ENCODE measurements at regions not wholly inside any gene's neighbourhood (a gene's known extent, or its start where the extent isn't known, plus 50 kb on each side); places are given as distances from the start of the nearest gene placed in this dataset.
"Not testable (repeated sequence)": the region's sequence is repeated elsewhere in the genome, so short reads cannot be mapped to it uniquely, and the experiment has no call there.

DNA sequence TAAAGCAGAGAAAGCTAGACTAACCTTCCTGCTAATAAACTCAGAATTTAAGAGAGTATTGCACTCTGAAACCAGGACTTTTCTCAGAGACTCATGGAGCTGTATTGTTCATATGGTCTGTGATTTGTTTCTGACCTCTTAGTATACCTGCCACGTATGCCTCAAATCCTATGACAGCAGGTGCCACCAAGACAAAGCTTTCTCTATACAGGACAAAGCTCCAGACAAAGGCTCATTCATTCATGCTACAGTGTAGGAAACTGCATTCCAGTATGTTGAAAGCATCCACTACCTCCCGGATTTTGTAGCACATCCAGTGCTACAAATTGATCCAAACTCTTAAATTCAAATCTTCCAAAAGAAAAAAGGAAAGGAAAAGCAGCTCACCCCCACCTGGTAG lies 178.3 kb downstream of the CHIC2 start:
- H3K36me3 ChIP-seq (ENCODE audit: insufficient read depth, low read length): no peaks in the 10 kb centered on the region
- no peak overlapping the region for H3K4me3 ChIP-seq (ENCODE audit: insufficient read depth, low read depth, low read length)
- H3K27ac ChIP-seq (ENCODE audit: low read depth, low read length): no peak overlapping the region
- H3K27ac Mint-ChIP-seq (ENCODE audit: unreplicated experiment): no peak overlapping the region
- H3K4me2 ChIP-seq (ENCODE audit: low read length): no peak overlapping the region
- no peaks in the 10 kb centered on the region for H3K4me1 ChIP-seq (ENCODE audit: insufficient read depth, low read length)
- H3K9me3 ChIP-seq (ENCODE audit: insufficient read depth, low read depth, low read length): no peaks in the 10 kb centered on the region
- DNase-seq (ENCODE audit: low read depth): no peak
- TF ChIP-seq, protein P1, sequence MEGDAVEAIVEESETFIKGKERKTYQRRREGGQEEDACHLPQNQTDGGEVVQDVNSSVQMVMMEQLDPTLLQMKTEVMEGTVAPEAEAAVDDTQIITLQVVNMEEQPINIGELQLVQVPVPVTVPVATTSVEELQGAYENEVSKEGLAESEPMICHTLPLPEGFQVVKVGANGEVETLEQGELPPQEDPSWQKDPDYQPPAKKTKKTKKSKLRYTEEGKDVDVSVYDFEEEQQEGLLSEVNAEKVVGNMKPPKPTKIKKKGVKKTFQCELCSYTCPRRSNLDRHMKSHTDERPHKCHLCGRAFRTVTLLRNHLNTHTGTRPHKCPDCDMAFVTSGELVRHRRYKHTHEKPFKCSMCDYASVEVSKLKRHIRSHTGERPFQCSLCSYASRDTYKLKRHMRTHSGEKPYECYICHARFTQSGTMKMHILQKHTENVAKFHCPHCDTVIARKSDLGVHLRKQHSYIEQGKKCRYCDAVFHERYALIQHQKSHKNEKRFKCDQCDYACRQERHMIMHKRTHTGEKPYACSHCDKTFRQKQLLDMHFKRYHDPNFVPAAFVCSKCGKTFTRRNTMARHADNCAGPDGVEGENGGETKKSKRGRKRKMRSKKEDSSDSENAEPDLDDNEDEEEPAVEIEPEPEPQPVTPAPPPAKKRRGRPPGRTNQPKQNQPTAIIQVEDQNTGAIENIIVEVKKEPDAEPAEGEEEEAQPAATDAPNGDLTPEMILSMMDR (IDR thresholded peaks at IDR 0.05; ENCODE audit: insufficient read depth, low read depth, low read length): no peak
- no peak for TF ChIP-seq EZH2 (IDR thresholded peaks at IDR 0.05; ENCODE audit: insufficient read depth, low read length)
- FAIRE-seq: no peak
- no peaks in the 10 kb centered on the region for H3K79me2 ChIP-seq (ENCODE audit: insufficient read depth, low read length)
- H3K27me3 Mint-ChIP-seq (ENCODE audit: low read depth, unreplicated experiment): peaks cover 2% of the 10 kb centered on the region
- H3K9me3 Mint-ChIP-seq (ENCODE audit: unreplicated experiment): no peaks in the 10 kb centered on the region
- no peaks in the 10 kb centered on the region for H4K20me1 ChIP-seq (ENCODE audit: insufficient read depth, low read length)
- H3K4me1 Mint-ChIP-seq (ENCODE audit: low read depth, unreplicated experiment): no peaks in the 10 kb centered on the region
- H3K4me3 Mint-ChIP-seq (ENCODE audit: unreplicated experiment): no peak overlapping the region
- no peaks in the 10 kb centered on the region for H3K36me3 Mint-ChIP-seq (ENCODE audit: low read depth, unreplicated experiment)
- no peaks in the 10 kb centered on the region for H3K27me3 ChIP-seq (ENCODE audit: insufficient read depth, low read length)
- H2AFZ ChIP-seq (ENCODE audit: low read depth, low read length): no peak overlapping the region
- no peak overlapping the region for H3K9ac ChIP-seq (ENCODE audit: low read length)

DNA sequence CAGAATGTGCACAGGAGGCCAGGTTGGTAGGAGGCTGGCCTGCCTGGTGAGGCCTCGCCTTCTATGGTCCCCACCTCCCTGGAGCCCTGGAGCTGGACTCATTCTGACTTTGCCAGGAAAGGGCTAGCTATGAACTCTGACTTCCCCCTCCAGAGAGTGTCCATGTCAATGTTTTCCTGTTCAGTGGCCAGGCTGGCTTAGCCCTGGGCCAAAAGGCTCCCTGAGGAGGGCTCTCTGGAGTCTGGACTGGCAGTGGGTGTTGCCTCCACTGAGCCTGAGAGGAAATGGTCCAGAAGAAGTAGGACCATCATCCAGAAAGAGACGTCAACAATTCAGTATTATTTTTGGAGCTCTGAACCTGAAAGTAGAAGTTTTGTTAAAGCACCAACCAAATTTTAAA lies 178.7 kb downstream of the CHIC2 start:
- no peaks in the 10 kb centered on the region for H3K4me1 Mint-ChIP-seq (ENCODE audit: low read depth, unreplicated experiment)
- H3K4me3 Mint-ChIP-seq (ENCODE audit: unreplicated experiment): no peak overlapping the region
- H4K20me1 ChIP-seq (ENCODE audit: insufficient read depth, low read length): no peaks in the 10 kb centered on the region
- FAIRE-seq (no peak), DNase-seq (ENCODE audit: low read depth) (no peak)
- H3K36me3 ChIP-seq (ENCODE audit: insufficient read depth, low read length): no peaks in the 10 kb centered on the region
- H3K9me3 Mint-ChIP-seq (ENCODE audit: unreplicated experiment): no peaks in the 10 kb centered on the region
- no peaks in the 10 kb centered on the region for H3K36me3 Mint-ChIP-seq (ENCODE audit: low read depth, unreplicated experiment)
- H3K9ac ChIP-seq (ENCODE audit: low read length): no peak overlapping the region
- TF ChIP-seq, protein P1 (IDR thresholded peaks at IDR 0.05; ENCODE audit: insufficient read depth, low read depth, low read length): no peak
- no peak for TF ChIP-seq EZH2 (IDR thresholded peaks at IDR 0.05; ENCODE audit: insufficient read depth, low read length)
- no peaks in the 10 kb centered on the region for H3K9me3 ChIP-seq (ENCODE audit: insufficient read depth, low read depth, low read length)
- no peaks in the 10 kb centered on the region for H3K79me2 ChIP-seq (ENCODE audit: insufficient read depth, low read length)
- H3K27me3 ChIP-seq (ENCODE audit: insufficient read depth, low read length): no peaks in the 10 kb centered on the region
- H3K4me2 ChIP-seq (ENCODE audit: low read length): no peak overlapping the region
- H3K4me1 ChIP-seq (ENCODE audit: insufficient read depth, low read length): no peaks in the 10 kb centered on the region
- peaks cover 2% of the 10 kb centered on the region for H3K27me3 Mint-ChIP-seq (ENCODE audit: low read depth, unreplicated experiment)
- no peak overlapping the region for H3K27ac Mint-ChIP-seq (ENCODE audit: unreplicated experiment)
- no peak overlapping the region for H3K4me3 ChIP-seq (ENCODE audit: insufficient read depth, low read depth, low read length)
- no peak overlapping the region for H3K27ac ChIP-seq (ENCODE audit: low read depth, low read length)
- H2AFZ ChIP-seq (ENCODE audit: low read depth, low read length): no peak overlapping the region

DNA sequence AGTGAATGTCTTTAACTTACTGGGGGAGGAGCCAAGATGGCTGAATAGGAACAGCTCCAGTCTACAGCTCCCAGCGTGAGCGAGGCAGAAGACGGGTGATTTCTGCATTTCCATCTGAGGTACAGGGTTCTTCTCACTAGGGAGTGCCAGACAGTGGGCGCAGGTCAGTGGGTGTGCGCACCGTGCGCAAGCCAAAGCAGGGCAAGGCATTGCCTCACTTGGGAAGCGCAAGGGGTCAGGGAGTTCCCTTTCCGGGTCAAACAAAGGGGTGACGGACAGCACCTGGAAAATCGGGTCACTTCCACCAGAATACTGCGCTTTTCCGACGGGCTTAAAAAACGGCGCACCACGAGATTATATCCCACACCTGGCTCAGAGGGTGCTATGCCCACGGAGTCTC lies 187.3 kb downstream of the CHIC2 start:
- H3K9me3 Mint-ChIP-seq (ENCODE audit: unreplicated experiment); H3K4me2 ChIP-seq (ENCODE audit: low read length); H3K4me3 Mint-ChIP-seq (ENCODE audit: unreplicated experiment); H3K27me3 ChIP-seq (ENCODE audit: insufficient read depth, low read length); H3K4me1 Mint-ChIP-seq (ENCODE audit: low read depth, unreplicated experiment); H3K4me3 ChIP-seq (ENCODE audit: insufficient read depth, low read depth, low read length); H3K4me1 ChIP-seq (ENCODE audit: insufficient read depth, low read length); H3K79me2 ChIP-seq (ENCODE audit: insufficient read depth, low read length); H3K36me3 Mint-ChIP-seq (ENCODE audit: low read depth, unreplicated experiment); H3K27me3 Mint-ChIP-seq (ENCODE audit: low read depth, unreplicated experiment); H3K9me3 ChIP-seq (ENCODE audit: insufficient read depth, low read depth, low read length); FAIRE-seq; H2AFZ ChIP-seq (ENCODE audit: low read depth, low read length); DNase-seq (ENCODE audit: low read depth); H3K27ac Mint-ChIP-seq (ENCODE audit: unreplicated experiment); H3K36me3 ChIP-seq (ENCODE audit: insufficient read depth, low read length); H4K20me1 ChIP-seq (ENCODE audit: insufficient read depth, low read length); H3K9ac ChIP-seq (ENCODE audit: low read length); H3K27ac ChIP-seq (ENCODE audit: low read depth, low read length): not testable (repeated sequence)
